ENCODE measurements at regions not wholly inside any gene's neighbourhood (a gene's known extent, or its start where the extent isn't known, plus 50 kb on each side); places are given as distances from the start of the nearest gene placed in this dataset.

GRCh38 chr6:80523531-80523997 is 417.1 kb downstream of the BCKDHB start:
- Histone ChIP-seq H3K9me3 (ENCODE audit: low read depth) (no peaks in the 10 kb centered on the region), H2AFZ (peak overlapping the region; percentile 18), H3K27me3 (no peaks in the 10 kb centered on the region), H3K27ac (peak overlapping the region; percentile 28), H3K4me3 (no peak overlapping the region), H3K36me3 (replicated peaks; ENCODE audit: insufficient read depth, low read depth) (no peaks in the 10 kb centered on the region), H3K4me1 (ENCODE audit: insufficient read depth) (peaks cover 23% of the 10 kb centered on the region), H3K79me2 (no peaks in the 10 kb centered on the region), H4K20me1 (ENCODE audit: insufficient read depth, poor library complexity, severe bottlenecking) (no peaks in the 10 kb centered on the region), H3K9me2 (replicated peaks; ENCODE audit: insufficient read depth) (no peaks in the 10 kb centered on the region), H3K4me2 (peak overlapping the region; percentile 18)
- TF ChIP-seq CTCF (IDR thresholded peaks at IDR 0.05; ENCODE audit: poor library complexity) (peak; percentile 25), EZH2 (IDR thresholded peaks at IDR 0.05; ENCODE audit: borderline replicate concordance) (no peak), EZH2phosphoT487 (IDR thresholded peaks at IDR 0.05; ENCODE audit: low read depth, severe bottlenecking, unreplicated experiment) (no peak)
- peak; percentile 49 for DNase-seq (ENCODE audit: low spot score)
- WGBS (ENCODE audit: low lambda C conversion rate, missing lambda C conversion rate) = 57% methylated on average over 11 of the region's 11 CpGs

- 58% methylated on average over 5 of the region's 5 CpGs for WGBS (ENCODE audit: low lambda C conversion rate, missing lambda C conversion rate)
- DNase-seq (ENCODE audit: low spot score) = no peak
- no peak overlapping the region for H3K4me3 ChIP-seq
These were observed 416.5 kb downstream of the BCKDHB start for GRCh38 chr6:80523010-80523409.

GRCh38 chr6:80522576-80522975 is 416.1 kb downstream of the BCKDHB start:
- Histone ChIP-seq H3K4me1 (ENCODE audit: insufficient read depth) (peaks cover 14% of the 10 kb centered on the region), H2AFZ (peak overlapping the region; percentile 18), H3K27ac (peak overlapping the region; percentile 28), H3K9me2 (replicated peaks; ENCODE audit: insufficient read depth) (no peaks in the 10 kb centered on the region), H4K20me1 (ENCODE audit: insufficient read depth, poor library complexity, severe bottlenecking) (no peaks in the 10 kb centered on the region), H3K4me2 (peak overlapping the region; percentile 18), H3K9me3 (ENCODE audit: low read depth) (no peaks in the 10 kb centered on the region), H3K4me3 (no peak overlapping the region), H3K27me3 (no peaks in the 10 kb centered on the region), H3K36me3 (replicated peaks; ENCODE audit: insufficient read depth, low read depth) (no peaks in the 10 kb centered on the region), H3K79me2 (no peaks in the 10 kb centered on the region)
- no peak for TF ChIP-seq EZH2phosphoT487 (IDR thresholded peaks at IDR 0.05; ENCODE audit: low read depth, severe bottlenecking, unreplicated experiment)
- WGBS (ENCODE audit: low lambda C conversion rate, missing lambda C conversion rate) = 60% methylated on average over 4 of the region's 4 CpGs
- no peak for DNase-seq (ENCODE audit: low spot score)

More at GRCh38 chr6:80523010-80523409, 416.5 kb downstream of the BCKDHB start:
- no peaks in the 10 kb centered on the region for H3K9me2 ChIP-seq (replicated peaks; ENCODE audit: insufficient read depth)
- H3K79me2 ChIP-seq = no peaks in the 10 kb centered on the region
- peaks cover 17% of the 10 kb centered on the region for H3K4me1 ChIP-seq (ENCODE audit: insufficient read depth)
- no peaks in the 10 kb centered on the region for H3K27me3 ChIP-seq
- no peaks in the 10 kb centered on the region for H4K20me1 ChIP-seq (ENCODE audit: insufficient read depth, poor library complexity, severe bottlenecking)
- H3K36me3 ChIP-seq (replicated peaks; ENCODE audit: insufficient read depth, low read depth) = no peaks in the 10 kb centered on the region
- H3K27ac ChIP-seq = peak overlapping the region; percentile 28
- no peaks in the 10 kb centered on the region for H3K9me3 ChIP-seq (ENCODE audit: low read depth)
- peak overlapping the region; percentile 18 for H3K4me2 ChIP-seq
- H2AFZ ChIP-seq = peak overlapping the region; percentile 18
- TF ChIP-seq EZH2 (IDR thresholded peaks at IDR 0.05; ENCODE audit: borderline replicate concordance) (no peak), CTCF (IDR thresholded peaks at IDR 0.05; ENCODE audit: poor library complexity) (no peak), EZH2phosphoT487 (IDR thresholded peaks at IDR 0.05; ENCODE audit: low read depth, severe bottlenecking, unreplicated experiment) (no peak)

GRCh38 chr6:80519811-80520594 is 413.5 kb downstream of the BCKDHB start:
- Histone ChIP-seq H3K4me2 (no peak overlapping the region), H3K9me2 (replicated peaks; ENCODE audit: insufficient read depth) (no peaks in the 10 kb centered on the region), H3K36me3 (replicated peaks; ENCODE audit: insufficient read depth, low read depth) (no peaks in the 10 kb centered on the region), H3K4me1 (ENCODE audit: insufficient read depth) (peaks cover 9% of the 10 kb centered on the region), H3K79me2 (no peaks in the 10 kb centered on the region), H3K4me3 (no peak overlapping the region), H2AFZ (no peak overlapping the region), H3K27me3 (no peaks in the 10 kb centered on the region), H3K27ac (no peak overlapping the region), H3K9me3 (ENCODE audit: low read depth) (no peaks in the 10 kb centered on the region), H4K20me1 (ENCODE audit: insufficient read depth, poor library complexity, severe bottlenecking) (no peaks in the 10 kb centered on the region)
- DNase-seq (ENCODE audit: low spot score) = no peak
- 98% methylated on average over 2 of the region's 2 CpGs for WGBS (ENCODE audit: low lambda C conversion rate, missing lambda C conversion rate)
- TF ChIP-seq EZH2phosphoT487 (IDR thresholded peaks at IDR 0.05; ENCODE audit: low read depth, severe bottlenecking, unreplicated experiment) (no peak), CTCF (IDR thresholded peaks at IDR 0.05; ENCODE audit: poor library complexity) (no peak), EZH2 (IDR thresholded peaks at IDR 0.05; ENCODE audit: borderline replicate concordance) (no peak)

Measured in hepatocyte (in vitro differentiated cells).